IPS DF 4.7 (cell line): ENCODE measurements at regions not wholly inside any gene's neighbourhood (a gene's known extent, or its start where the extent isn't known, plus 50 kb on each side); places are given as distances from the start of the nearest gene placed in this dataset.
"Not testable (repeated sequence)": the region's sequence is repeated elsewhere in the genome, so short reads cannot be mapped to it uniquely, and the experiment has no call there.

Source experiments
- DNase-seq: peaks from one replicate; pipeline ENCODE4 v3.0.0-alpha.2; 2013; ENCODE audit warnings: low spot score; ENCODE audit errors: extremely low read depth

GRCh38 chr14:105635560-105635959, 109.2 kb downstream of the TMEM121 start:
- DNase-seq, result no peak

DNA sequence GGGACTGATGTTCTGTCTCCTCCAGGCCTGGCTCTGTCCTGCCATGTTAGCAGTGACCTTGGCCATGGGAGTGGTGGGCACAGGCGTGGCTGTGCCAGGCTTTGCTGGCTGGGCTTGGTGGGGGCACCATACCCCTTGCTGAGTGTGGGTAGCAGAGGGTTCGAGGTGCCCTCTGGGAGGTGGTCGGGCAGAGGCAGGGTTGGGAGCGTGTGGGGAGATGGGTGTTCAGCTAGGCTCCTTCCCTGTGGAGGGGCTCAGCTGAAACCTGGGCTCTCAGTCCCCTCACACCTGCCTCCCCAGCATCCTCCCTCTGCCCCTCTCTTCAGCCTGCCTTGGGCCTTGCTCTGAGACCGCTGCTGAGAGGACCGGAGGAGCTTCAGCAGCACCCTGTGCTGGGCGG, 109.6 kb downstream of the TMEM121 start:
- not testable (repeated sequence) for DNase-seq

DNA sequence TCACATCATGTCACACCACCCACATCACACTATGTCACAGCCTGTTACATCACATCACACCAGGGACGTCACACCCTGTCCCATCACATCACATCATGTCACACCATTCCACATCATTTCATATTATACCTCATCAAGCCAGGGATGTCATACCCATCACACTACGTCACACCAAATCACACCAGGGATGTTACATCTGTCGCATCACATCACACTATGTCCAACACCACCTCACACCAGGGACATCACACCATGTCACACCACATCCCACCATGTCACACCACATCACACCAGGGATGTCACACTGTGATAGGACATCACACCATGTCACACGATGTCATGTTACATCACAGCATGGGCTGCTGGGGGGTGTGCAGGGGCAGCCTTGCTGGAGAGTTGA, 110.6 kb downstream of the TMEM121 start:
- DNase-seq, result no peak

DNA sequence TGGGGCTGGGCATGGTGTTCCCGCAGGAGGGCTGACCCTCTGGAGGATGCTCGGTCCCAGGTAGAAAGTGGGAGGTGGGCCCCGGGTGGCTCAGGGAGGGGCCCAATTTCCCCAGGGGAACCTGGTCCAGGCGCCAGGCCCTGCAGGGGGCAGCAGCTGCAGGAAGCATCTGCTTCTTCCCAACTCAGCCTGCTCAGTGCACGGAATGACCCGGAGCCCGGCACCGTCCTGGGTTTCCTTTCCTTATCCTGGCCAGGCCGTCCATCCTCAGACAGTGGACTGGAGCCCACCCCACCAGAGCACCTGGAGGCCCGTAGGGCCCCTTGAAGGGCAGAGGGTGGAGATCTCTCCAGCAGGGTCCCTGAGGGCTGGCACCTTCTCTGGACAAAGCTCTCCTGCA, 111.0 kb downstream of the TMEM121 start:
- not testable (repeated sequence) for DNase-seq

GRCh38 chr14:105639969-105640931, 113.9 kb downstream of the TMEM121 start:
- not testable (repeated sequence) for DNase-seq

- DNase-seq, result no peak
These were observed 114.9 kb downstream of the TMEM121 start for GRCh38 chr14:105641075-105641937.

DNA sequence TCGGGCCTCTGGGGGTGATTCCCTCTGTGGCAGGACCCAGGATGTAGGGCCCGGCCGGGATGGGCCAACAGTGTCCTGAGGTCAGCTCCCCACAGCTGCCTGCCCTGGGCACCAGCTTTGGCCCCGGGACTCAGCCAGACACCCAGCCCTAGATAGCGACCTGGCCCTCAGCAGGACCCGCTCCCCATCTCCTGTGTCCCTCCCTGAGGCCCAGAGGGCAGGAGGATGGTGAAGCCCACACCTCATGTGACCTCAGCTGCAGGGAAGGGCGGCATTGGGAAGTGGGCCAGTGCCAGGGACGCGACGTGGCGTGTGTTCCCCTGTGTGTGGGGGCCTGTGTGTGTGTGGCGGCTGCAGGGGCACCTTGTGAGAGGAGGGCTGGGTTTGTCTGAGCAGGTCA, 115.6 kb downstream of the TMEM121 start:
- not testable (repeated sequence) for DNase-seq

DNA sequence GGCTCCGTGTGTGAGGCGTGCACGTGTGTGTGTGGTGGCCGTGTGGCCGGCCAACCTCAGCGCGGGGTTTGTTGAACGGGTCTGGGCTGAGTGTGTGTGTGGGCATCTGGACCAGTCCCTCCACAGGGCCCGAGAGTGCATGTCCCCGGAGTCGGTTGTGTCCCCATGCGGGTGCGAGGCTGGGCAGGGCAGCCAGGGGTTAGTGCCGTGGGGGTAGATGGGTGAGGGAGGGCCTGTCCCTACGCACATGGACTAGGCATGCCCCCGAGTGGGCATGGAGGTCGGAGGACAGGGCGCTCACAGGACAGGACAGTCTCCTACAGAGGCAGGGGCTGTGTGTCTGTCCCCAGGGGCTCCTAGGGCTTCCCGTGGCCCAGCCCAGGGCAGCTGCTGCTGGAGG, 116.1 kb downstream of the TMEM121 start:
- not testable (repeated sequence) for DNase-seq

DNA sequence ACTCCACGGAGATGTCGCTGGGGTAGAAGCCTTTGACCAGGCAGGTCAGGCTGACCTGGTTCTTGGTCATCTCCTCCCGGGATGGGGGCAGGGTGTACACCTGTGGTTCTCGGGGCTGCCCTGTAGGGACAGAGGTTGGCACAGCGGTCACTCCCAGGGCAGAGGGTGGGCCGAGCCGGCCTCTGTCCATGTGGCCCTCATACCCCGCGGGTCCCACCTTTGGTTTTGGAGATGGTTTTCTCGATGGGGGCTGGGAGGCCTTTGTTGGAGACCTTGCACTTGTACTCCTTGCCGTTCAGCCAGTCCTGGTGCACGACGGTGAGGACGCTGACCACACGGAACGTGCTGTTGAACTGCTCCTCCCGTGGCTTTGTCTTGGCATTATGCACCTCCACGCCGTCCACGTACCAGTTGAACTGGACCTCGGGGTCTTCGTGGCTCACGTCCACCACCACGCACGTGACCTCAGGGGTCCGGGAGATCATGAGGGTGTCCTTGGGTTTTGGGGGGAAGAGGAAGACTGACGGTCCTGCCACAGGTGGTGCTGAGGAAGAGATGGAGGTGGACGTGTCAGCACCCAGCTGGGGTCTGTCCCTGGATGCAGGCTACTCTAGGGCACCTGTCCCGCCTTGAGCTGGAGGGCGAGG, 117.1 kb downstream of the TMEM121 start:
- DNase-seq, result not testable (repeated sequence)

DNA sequence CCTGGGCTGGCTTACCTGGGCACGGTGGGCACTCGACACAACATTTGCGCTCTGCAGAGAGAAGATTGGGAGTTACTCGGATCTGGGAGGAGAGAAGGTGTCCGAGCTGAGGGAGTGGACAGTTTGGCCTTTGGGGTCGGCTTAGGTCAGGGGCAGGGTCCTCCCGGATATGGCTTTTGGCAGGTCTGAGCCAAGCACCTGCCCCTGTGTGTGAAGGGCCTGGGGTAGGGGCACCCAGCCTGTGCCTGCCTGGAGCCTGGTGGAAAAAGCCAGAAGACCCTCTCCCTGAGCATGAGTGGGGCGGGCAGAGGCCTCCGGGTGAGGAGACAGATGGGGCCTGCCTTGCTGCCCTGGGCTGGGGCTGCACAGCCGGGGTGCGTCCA, 117.7 kb downstream of the TMEM121 start:
- DNase-seq, result not testable (repeated sequence)

DNA sequence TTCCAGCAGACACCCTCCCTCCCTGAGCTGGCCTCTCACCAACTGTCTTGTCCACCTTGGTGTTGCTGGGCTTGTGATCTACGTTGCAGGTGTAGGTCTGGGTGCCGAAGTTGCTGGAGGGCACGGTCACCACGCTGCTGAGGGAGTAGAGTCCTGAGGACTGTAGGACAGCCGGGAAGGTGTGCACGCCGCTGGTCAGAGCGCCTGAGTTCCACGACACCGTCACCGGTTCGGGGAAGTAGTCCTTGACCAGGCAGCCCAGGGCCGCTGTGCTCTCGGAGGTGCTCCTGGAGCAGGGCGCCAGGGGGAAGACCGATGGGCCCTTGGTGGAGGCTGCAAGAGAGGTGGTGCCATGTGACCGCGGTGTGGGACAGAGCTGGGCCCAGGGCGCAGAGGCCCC, 118.1 kb downstream of the TMEM121 start:
- DNase-seq, result not testable (repeated sequence)

DNA sequence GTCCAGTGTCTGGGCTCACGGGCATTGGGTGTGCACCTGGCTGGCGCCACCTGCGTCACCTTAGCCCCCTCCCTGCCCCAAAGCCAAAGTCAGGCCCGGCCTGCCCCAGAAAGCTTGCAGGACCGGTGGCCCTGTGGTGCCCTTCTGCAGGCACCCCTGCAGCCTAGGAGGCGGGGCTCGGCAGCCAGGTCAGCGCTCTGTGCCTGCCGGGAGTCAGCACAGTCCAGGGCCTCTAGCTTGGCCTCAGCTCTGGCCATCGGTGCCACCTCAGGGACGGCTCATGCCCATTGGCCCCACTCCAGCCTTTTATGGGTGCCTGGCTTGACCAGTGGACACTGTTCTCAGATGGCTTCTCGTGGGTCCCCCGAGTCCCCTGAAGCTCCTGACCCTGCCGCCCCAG, 118.5 kb downstream of the TMEM121 start:
- DNase-seq, result not testable (repeated sequence)

DNA sequence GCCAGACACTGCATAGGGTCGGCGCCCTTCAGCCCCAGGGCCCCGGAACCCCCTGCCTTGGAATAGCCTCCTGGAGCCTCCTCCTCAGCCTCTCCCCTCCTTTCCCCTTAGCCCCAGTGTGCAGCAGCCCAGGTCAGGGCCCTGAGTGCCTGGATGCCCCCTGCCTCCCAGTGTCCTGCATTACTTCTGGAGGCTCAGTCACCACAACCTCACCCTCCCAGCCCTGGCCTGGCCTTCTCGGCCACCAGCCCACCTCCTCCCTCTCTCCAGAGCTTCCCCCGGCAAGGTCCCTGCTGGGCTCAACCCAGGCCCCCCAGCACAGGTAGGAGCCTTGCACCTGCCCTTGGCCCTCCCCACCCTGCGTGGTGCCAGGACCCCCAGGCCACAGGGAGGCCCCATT, 119.0 kb downstream of the TMEM121 start:
- DNase-seq, result not testable (repeated sequence)

GRCh38 chr14:105646175-105646574, 119.8 kb downstream of the TMEM121 start:
- no peak for DNase-seq

DNA sequence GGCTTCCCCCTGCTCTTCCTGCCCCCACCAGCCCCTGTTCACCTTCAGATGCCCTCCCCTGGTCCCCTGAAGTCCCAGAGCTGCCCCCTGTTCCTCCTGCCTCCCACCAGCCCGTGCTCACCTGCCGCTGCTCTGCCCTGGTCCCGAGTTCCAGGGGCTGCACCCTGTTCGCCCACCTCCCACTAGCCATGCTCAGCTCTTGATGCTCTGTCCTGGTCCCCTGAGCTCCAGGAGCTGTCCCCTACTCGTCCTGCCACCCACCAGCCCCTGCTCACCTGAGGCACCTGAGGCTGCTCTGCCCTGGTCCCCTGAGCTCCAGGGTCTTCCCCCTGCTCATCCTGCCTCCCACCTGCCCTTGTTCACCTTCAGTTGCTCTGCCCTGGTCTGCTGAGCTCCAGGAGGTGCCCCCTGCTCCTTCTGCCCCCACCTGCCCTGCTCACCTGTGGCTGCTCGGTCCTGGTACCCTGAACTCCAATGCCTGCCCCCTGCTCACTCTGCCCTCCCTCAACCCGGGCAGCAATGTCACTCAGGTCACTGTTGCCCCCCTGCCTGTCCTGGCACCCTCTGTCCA, 120.4 kb downstream of the TMEM121 start:
- not testable (repeated sequence) for DNase-seq

DNA sequence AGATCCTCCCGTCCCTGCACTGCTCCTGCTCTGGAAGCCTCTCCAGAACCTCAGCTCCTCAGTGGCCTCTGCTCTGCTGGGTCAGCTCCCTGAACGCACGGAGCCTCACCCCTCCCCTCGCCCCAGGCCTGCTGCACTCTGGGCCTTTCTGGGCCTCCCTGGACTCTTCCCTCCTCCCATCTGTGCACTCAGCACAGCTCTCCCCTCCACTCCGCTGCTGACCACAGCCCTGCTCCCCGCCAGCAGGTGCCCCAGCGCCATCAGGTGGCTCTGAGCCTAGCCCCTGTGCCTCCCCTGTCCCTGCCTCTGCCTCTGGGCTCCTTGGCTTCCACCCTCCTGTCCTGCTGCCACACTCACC, 121.0 kb downstream of the TMEM121 start:
- DNase-seq, result not testable (repeated sequence)

DNA sequence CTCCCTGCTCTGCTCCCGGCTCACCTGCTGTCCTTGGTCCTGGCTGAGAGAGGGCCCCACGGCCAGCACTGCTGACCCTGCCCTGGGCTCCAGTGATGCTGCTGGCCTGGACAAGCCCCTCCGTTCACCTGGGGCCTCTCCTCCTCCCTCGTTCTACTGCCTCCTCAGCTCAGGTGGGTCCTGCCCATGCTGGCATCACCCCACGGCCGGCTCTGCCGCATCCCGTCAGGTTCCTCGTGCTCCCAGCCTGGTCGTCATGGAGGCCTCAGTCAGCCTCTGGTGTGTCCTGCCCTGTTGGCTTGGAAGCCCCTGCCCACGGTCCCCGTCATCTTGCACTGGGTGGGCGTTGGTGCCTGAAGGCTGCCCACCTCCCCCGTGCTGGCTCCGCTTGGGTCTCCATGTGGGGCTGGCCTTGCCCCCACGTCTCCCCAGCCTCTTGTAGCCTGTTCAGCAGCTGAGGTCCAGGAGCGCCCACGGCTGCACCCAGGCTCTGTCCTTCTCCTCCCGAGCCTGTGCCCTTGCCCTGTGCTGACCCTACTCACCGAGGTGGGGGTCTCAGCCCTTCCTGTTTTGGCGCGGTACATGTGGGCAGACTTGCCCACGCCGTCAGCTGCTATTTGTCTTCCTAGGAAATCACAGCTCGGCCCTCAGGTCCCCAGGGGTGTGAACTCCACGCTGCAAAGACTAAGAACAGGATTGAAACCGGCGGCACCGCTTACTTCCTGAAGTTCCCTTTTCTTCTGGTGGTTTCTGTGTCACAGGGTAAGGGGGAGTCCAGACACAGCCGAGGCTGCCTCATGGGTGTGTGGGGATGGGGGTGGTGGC, 121.6 kb downstream of the TMEM121 start:
- DNase-seq, result no peak

DNA sequence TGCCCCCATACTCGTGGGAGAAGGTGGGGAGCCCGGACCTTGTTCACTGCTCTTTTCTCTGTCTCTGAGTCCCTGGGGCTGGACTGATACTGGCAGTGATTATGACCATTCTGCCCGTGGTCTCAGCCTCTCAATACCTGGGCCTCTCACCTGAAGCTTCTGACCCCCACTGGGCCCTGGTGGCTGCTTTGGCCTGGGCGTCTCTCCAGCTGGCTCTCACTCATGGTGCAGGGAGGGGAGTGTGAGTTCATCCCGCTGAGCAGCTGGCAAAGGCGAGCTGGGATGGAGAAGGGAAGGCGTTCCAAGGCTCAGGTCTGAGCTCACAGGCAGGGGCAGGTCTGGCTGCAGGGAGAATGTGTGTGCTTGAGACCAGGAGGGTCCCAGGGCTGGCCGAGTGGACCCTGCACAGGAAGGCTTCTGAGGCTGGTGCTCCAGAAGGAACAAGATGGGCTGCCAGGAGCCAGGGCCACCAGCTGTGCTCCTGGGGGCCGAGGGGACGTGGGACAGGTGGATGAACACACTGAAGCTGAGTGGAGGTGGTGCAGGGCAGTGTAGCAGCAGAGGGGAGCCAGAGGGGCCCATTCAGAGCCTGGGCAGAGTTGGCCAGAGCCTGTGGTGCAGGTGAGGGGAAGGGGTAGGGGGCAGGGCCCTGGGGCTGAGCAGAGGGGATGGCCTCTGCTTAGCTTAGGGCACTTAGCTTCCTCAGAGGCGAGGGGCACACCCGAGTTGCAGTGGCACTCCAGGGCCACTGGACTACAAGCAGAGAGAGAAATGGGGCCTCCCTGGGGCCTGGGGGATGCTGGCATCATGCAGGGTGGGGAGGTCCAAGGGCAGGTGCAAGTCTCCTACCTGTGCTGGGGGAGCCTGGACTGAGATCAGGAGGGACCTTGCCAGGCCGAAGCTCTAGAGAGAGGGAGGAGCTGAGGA, 122.5 kb downstream of the TMEM121 start:
- DNase-seq, result not testable (repeated sequence)

DNA sequence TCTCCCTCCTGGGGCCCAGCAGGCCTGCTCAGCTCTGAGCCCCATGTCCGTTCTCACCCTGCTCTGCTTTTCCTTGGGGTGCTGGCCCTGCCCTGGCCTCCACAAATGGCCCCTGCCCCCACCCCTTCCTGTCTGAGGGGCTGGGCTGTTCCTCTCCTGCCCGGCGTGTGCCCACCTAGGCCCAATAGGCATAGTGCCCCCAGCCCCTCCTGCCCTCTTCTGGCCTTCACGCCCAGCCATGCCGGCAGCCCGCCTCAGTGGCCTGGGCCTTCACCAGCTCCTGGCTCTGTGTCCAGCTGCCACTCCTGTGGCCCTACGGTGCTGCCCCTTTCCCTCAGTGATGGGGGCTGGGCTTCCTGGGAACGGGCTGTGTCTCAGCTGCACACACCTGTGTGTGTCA, 125.9 kb downstream of the TMEM121 start:
- DNase-seq, result not testable (repeated sequence)
